NCI-H2081 (cell line): ENCODE measurements at regions not wholly inside any gene's neighbourhood (a gene's known extent, or its start where the extent isn't known, plus 50 kb on each side); places are given as distances from the start of the nearest gene placed in this dataset.

Experiments
- DNase-seq, 2 experiments: peaks; one replicate each; lab custom pipeline; 2025; lab: John Stamatoyannopoulos, UW

DNA sequence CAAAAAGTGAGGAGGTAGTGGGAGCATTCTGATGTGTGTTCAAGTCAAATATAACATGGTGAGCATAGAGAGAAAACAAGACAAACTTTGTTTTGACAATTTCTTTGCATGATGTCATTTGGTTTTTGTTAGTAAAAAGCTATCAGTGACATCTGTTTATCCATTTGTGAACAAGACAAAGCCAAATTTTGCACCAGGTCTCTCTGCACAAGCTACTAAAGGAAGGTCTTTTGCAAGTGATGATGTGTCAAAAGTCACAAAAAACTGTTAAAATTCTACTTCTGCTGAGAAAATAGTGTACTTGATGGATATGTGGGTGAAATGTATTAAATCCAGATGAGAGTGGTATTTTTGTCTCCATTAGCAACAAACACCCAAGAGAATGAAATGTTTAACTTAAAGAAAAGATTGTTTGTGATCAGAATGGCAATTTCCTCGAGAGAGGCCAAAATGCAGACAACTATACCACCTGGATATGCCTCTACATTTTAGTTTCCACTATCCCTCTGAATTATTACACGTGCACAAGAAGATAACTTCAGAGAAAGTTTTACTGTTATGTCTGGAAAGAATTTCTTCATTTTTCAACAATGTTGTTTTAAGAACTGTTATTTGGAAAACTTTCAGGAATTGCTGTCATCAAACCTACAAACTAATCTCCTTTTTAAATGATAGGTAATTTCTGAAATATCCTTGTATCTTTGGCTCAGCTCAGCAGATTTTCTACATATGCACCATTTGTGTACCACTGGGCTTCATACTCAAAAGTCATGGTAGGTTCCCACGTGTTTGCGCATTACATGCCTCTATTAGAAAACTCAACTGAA lies 807.4 kb upstream of the ADGRL2 start:
- DNase-seq, result no peak

DNA sequence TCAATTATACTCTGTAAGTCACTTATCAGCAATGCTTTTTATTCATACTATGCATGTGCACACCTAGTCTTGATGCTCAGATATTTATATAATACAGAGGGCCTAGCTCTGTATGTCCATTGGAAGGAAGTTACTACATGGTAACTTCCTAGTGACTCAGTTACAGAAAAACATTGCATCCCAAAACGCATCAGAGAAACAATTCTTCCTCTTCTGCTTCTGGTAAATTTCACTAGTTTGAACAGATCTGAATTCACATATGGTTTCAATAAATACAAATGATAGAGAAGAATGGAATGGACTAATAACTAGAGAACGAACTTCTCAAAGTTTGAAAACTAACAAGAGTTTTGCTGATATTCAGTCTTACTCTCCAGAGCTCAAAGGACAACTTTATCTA lies 811.3 kb upstream of the ADGRL2 start:
- no peak for DNase-seq

DNA sequence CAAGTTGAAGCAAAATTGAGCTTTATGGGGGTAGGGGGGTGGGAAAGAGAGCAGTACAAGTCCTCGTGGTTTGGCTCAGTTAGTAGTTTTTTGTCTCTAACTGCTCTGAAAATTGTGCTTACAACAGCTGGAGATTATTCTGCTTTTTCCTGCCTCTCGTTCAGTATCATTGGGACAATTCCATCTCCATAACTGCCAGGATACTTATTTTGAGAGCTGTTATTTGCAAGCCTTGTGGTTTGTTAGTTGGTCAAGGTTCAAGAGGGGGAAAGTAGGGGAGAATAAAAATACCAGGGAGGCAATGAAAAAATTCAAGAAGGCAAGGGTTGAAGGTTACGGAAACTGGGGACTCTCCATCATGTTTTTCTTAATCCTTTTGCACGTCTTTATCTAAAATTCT lies 811.8 kb upstream of the ADGRL2 start:
- no peak for DNase-seq

DNA sequence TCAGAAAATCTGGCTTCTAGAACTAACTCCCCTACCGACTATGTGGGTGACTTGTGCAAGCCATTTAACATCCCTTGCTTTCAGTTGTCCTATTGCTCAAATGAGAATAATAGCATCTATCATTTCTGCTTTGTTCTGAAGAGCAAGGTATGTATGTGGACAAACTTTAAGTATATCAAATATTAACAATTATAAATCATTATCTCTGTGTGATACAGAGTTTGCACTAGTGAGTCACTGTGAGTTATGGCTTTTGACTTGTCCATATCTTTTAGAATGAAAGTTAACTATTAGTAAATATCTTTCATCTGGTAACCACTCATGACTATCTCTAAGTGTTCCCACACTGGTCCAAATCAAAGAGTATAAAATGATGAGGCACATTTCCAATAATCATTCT lies 812.9 kb upstream of the ADGRL2 start:
- no peak for DNase-seq

DNA sequence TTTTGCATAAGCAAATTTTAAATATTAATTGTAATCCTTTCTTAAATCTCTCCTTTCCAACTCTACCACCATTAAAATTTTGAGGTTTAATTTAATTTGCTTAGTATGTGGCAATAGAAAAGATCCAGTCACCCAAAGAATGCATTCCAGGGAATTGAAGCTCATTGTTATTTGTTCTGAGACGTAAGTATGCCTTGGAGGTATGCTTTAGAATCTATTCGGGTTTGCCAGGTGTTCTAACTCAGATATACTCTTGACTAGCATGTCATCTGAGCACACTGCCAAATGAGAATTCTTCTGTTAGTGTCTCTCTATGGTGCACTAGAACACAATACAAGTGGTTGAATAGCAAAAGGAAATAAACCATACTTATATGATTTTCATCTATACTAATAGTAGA lies 813.6 kb upstream of the ADGRL2 start:
- DNase-seq, result no peak

DNA sequence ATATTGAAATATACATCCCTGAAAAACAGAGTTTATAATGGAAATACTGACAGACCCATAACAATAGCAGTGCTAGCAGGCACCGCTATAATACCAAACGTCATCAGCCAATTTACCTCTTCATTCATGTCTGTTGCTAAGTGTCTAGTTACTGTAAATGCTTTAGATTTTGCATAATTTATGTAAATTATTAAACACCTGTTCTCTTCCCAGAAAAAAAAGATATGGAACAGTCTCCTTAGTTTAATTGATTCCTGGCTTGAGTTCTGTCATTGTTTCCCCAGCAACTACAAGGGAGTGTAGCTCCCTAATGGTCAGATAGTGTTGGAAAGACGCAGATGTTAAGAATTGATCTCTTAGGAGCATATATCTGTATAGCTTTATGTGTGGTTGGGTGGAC lies 817.9 kb upstream of the ADGRL2 start:
- DNase-seq, result no peak

DNA sequence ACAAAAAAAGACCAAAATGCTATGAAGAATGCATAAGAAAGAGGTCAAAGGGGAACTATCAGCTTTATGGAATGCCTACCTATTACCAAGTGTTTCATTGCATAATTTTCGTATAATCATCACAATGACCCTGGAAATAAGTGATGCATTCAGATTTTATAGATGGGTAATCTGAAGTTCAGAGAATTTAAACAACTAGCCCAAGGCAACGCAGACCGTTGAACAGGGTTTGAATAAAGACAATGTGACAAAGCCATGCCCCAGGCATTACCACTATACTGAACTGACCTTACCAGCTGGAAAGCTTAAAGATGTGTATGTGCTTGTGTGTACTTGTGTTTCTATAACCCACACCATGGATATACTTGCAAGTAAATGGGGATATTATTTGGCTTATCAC lies 827.6 kb upstream of the ADGRL2 start:
- no peak for DNase-seq

DNA sequence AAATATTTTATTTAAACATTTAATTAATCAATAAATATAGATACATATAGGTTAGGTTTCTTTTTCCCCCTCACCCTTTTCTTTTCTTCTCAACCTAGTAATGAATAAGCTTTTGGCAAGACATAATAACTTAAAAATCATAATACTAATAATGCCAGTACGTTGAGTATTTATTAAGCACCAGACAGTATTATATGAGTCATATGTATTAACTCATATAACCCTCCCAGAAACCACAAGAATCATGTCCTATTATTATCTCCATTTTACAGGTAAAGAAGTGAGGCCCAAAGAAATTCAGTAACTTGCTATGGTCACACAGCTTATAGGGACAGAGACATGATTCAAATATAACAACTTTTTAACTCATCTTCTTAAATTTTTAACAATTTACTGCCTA lies 834.5 kb upstream of the ADGRL2 start:
- DNase-seq, result no peak

DNA sequence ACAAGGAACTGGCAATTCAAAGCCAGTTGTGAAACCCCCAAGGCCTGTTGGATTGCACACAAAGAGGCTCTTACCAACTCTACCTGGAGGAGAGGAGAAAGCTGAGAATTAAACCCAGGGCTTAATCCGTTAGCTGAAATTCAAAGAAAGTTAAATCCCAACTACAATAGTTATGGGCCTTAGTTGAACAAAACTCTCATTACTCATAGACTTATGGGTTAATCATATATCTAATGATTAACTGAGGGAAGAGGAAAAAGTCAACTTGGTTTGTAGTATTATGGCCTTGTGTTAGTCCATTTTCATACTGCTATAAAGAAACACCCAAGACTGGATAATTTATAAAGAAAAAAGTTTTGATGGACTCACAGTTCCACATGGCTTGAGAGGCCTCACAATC lies 838.2 kb upstream of the ADGRL2 start:
- DNase-seq, result no peak

DNA sequence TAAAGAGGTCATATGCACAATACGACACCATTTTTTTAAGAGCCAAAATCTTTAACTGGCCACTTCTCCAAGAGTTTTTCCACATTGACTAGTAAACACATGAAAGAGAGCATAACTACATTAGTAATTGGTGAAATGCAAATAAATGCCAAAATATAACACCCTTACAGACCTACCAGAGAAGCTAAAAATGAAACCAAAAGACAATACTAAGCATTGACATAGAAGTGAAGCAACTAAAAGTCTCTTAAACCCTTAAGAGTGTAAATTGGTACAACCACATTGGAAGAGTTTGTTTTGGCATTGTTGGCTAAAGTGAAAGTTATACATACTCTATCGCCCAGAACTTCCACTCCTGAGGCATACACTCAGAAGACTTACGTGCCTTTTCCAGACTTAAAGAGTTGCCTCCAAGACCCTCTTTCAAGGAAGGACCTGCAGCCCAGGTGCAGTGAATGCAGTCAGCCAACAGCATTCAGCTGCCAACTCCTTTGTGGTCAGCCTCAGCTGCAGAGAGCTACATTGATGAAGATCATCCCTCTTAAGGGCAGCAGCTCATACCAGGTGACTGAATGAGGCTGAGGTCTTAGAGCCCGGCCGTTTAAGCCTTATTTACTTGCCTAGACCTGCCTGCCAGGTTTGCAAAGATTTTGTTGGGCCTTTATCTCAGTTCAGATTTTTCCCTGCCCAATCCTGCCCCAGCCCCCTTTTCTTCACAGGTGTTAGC lies 839.1 kb upstream of the ADGRL2 start:
- no peak for DNase-seq

DNA sequence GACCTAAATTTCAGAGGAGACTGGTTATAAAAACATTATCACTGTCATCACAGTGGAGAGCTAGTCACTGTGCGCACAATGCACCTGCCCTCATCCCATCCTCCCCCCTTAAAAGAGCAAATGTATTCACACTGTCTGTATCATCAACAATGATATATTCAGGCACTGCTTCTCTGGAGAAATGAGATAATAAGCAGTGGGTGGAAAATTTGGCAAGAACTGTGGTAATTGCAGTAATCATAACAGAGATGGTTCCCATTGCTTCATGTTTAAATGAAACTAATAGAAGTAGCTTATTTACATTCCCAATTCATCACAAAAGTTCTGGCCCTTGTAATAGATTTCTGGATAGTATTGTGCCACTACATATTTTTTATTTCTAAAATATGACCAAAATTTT lies 867.4 kb upstream of the ADGRL2 start:
- DNase-seq, result peak; percentile 10 to 28

DNA sequence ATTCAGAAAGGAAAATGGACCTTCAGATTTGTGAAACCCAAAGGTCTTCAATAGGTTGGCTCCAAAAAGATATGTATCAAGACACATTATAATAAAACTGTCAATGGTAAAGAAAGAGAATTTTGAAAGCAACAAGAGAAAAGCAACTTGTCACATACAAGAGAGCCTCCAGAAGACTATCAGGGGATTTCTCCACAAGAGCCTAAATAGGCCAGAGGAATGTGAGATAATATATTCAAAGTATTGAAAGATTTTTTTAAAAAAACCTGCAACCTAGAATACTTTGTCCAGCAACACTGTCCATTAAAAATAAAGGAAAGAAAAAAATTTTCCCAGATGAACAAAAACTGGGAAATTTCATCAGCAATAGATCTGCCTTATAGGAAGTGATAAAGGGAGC lies 869.6 kb upstream of the ADGRL2 start:
- no peak for DNase-seq

DNA sequence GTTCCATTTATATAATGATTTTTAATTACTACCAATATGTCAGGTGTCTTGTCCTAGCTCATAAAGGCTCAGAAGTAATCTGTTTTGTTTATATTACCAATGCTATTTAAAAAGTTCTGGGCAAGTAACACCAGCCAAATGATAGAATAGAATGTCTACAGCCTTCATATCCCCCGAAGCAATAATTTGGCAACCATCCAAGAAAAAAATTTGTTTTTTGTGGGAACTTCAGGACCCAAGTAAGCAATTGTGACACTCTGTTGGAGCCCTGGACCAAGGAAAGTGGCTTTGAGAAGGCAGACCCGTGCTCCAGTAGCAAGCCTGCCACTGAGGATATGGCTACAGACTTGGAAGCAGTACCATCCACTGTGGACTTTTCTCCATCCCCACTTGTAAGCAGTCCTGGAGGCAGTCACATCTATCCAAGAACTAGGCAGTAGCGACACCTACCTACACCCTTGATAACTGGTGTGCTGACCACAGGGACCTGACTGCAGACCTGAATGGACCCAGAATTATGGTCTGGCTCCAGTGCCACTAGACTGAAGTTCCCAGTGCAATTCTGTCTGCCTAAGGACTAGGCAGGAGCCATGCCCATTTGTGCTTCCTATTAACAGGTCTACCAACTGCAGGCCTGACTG lies 870.7 kb upstream of the ADGRL2 start:
- DNase-seq, result no peak

DNA sequence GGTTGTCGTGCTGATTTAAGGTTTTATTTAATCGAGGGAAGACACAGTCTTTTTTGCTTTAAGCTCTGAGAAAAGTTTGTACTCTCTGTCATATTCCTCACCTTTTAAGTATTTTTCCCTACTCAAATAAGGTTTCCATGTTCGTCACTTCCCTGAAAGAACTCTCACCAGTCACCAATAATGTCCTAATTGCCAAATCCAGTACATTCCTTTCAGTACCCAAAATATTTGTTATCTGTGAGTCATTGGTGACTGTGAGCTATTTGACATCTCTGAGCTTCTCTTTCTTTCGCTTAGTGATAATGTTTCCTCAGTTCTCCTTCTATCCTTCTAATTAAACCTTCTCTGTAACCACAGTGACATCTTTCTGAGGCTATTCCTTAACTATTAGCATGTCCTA lies 874.2 kb upstream of the ADGRL2 start:
- DNase-seq, result no peak

DNA sequence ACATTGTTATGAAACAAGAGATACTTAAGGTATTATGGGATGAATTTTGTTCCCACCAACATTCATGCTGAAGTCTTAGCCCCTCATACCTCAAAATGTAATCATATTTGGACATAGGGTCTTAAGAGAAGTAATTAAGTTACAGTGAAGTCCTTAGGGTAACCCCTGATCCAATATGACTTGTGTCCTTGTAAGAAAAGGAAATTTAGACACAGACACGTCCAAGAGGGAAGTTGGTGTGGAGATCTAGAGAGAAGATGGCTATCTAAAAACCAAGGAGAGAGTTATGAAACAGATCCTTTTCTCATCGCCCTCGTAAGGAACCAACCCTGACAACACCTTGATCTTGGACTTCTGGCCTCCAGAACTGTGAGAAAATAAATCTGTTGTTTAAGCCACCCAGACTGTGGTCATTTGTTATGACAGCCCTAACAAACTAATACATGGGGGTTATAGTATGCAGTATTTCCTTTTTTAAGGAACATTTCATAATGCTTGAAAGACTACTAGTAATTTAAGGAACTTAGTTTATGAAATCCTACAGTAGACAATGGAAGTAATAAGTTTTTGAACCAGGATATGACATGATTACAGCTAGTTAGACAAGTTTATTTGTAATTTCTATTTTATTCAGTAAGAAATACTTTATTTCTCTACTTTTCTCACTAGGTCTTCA lies 875.5 kb upstream of the ADGRL2 start:
- DNase-seq, result no peak

DNA sequence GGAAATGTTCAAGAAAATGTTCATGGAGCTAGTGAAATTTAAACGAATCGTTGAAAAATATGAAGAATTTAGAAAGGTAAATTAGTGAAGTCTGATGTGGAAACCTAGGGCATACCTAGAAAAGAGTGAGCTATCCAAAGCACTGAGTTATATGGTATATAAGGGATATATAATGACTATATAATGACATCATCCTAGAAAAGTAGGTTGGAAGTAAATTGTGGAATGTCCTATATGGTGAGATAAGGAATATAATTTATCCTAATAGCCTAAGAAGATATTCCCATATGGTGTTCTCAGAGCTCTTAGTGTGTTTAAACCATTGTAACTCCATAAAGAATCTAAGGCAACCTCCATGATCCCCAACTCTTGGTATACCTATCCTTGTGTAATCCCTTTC lies 876.4 kb upstream of the ADGRL2 start:
- no peak for DNase-seq

DNA sequence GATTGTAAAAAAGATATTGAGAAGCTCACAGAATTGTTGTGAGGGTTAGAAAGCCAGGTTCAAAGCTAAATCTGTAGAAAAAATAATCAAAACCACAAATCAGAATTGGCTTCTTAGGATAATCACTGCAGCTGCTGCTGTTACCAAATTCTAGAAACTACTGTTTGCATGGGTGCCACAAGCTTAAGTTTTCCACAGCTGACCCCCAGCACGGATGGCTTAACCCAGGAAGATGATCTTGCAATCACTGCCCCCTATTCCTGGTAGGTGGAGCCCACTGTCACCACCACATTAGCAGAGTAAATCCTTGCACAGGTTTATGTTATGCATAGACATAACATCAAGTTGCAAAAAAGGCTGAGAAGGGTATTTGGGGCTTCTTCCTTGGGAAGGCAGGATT lies 877.8 kb upstream of the ADGRL2 start:
- DNase-seq, result no peak

DNA sequence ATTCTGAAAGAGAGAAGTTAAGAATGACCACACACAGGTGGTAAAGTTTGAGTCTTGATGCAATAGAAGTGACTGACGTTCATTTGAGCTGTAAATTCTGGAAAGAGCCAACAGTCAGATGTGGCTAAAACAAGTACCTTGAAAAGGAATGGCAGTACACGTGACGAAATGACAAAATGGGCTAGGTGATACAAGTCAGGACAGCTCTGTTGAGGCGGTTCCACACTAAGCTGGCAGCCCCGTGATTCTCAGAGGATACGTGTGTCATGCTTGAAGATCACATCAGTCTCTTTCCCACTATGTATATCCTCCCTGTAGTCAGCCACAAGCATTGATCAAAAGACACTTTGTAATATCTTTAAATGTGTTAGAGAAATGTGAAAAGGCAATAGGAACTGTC lies 881.3 kb upstream of the ADGRL2 start:
- no peak for DNase-seq

DNA sequence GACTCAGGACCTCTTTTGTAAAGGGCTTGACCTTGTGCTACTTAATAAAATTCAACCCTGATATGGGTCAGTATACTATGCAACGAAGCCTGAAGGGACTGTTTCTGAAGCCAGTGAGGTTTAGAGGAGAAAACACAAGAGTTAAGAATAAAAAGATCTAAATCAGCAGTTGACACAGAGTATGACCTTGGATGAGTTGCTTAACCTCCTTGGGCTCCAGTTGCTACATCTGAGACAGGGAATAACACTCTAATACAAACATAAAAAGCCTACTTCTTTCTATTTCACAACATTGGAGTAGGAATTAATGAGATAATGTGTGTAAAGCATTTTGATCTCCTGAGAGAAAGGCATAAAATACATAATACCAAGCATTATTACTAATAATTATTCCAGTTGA lies 882.4 kb upstream of the ADGRL2 start:
- no peak for DNase-seq

DNA sequence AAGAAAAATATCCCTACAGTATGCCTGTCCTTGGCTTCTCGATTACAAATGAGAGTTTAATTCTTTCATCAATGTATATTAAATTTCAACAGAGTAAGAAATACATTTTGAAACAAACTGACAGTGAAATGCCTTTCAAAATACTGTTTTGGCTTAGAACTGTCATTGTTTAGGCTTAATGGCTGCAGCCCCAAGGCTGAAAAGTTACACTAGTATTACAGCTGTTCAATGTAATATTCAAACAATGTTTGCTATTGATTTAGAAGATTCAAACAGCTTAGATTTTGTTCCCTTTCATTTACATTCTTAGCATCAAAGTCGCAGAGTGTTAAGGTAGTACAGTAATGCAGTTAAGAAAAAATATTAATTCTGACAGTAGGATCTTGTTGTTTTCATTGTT lies 882.9 kb upstream of the ADGRL2 start:
- DNase-seq, result no peak

DNA sequence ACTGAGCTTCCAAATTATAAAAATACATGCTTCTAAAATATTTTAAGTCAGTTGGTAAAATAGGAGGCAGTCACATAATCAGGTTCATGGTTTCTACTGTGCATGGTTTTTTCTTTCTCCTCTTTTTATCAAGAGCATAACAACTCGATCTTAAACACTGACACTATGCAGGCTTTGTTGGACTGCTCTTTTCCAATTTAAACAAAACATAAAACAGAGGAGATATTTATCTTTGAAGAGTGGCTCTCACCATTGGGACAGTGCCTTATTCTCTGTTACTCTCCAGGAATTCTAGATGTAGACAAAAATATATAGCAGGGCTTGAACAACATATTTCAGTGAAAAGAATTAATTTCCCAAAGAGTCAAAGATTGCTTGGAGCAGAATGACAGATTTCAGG lies 883.5 kb upstream of the ADGRL2 start:
- DNase-seq, result no peak

DNA sequence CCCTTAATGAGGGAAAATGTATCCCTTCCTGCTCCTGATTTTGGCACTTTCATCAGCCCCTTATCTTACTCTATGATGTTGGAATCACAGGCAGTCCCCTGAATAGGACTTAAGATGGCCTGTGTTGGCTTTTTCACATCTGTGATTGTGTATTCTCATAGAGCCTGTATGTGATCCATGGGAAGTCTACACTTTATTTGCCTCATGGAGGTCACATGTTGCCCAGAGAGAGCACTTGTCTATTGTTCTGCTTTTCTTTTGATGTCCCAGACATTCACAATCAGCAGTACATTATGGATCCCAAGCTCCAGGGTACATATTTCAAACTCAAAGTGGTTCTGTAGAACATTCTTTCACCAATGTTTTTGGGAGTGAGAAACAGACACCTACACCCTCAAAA lies 885.2 kb upstream of the ADGRL2 start:
- DNase-seq, result no peak

DNA sequence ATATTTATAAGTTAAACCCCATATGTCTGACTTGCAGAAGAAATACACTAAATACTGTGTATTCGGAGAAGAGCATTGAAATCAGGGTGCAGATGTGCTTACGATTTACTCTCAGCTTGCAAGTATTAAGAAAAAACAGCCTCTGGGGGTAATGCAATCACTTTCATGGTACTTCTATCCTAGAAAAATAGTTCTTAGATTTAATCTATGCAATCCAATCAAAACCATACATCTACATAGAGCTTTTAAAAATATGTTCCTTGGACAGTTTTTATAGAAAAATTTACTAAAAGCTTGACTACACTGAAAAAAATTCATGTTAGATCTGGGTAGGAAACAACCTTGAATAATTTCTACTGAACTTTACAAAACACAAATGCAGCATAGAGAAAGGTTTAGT lies 890.3 kb upstream of the ADGRL2 start:
- no peak for DNase-seq
